HPDE6-E6E7 (cell line): ENCODE measurements at regions not wholly inside any gene's neighbourhood (a gene's known extent, or its start where the extent isn't known, plus 50 kb on each side); places are given as distances from the start of the nearest gene placed in this dataset.
"Not testable (repeated sequence)": the region's sequence is repeated elsewhere in the genome, so short reads cannot be mapped to it uniquely, and the experiment has no call there.

Source experiments
- DNase-seq: peaks from one replicate; pipeline ENCODE4 v3.0.0; 2011; ENCODE audit warnings: missing footprints; ENCODE audit errors: extremely low spot score

GRCh38 chr22:48629631-48630432, 1197.8 kb downstream of the BRD1 start:
- no peak for DNase-seq

- DNase-seq: no peak
These were observed 1198.7 kb downstream of the BRD1 start for GRCh38 chr22:48628891-48629543.

- no peak for DNase-seq
These were observed 1199.7 kb downstream of the BRD1 start for GRCh38 chr22:48627966-48628365.

GRCh38 chr22:48627203-48627602, 1200.5 kb downstream of the BRD1 start:
- DNase-seq: no peak

GRCh38 chr22:48624401-48624800, 1203.3 kb downstream of the BRD1 start:
- DNase-seq: no peak

- DNase-seq: no peak
These were observed 1204.7 kb downstream of the BRD1 start for GRCh38 chr22:48622891-48623545.

GRCh38 chr22:48621085-48621484, 1206.6 kb downstream of the BRD1 start:
- DNase-seq: no peak

- DNase-seq: not testable (repeated sequence)
These were observed 1207.2 kb downstream of the BRD1 start for GRCh38 chr22:48620460-48620859.

- no peak for DNase-seq
These were observed 1208.0 kb downstream of the BRD1 start for GRCh38 chr22:48619721-48620120.

- DNase-seq: no peak
These were observed 1209.3 kb downstream of the BRD1 start for GRCh38 chr22:48618326-48618725.

- no peak for DNase-seq
These were observed 1211.0 kb downstream of the BRD1 start for GRCh38 chr22:48616656-48617055.

GRCh38 chr22:48615171-48616008, 1212.3 kb downstream of the BRD1 start:
- no peak for DNase-seq

GRCh38 chr22:48613566-48614200, 1214.0 kb downstream of the BRD1 start:
- DNase-seq: no peak

GRCh38 chr22:48612077-48612995, 1215.3 kb downstream of the BRD1 start:
- no peak for DNase-seq

GRCh38 chr22:48609279-48609865, 1218.3 kb downstream of the BRD1 start:
- DNase-seq: no peak

- DNase-seq: no peak
These were observed 1219.6 kb downstream of the BRD1 start for GRCh38 chr22:48607901-48608662.

- DNase-seq: no peak
These were observed 1220.9 kb downstream of the BRD1 start for GRCh38 chr22:48606684-48607307.

GRCh38 chr22:48605856-48606481, 1221.7 kb downstream of the BRD1 start:
- no peak for DNase-seq
